Bone marrow (tissue), 2 donors: ENCODE measurements at regions not wholly inside any gene's neighbourhood (a gene's known extent, or its start where the extent isn't known, plus 50 kb on each side); places are given as distances from the start of the nearest gene placed in this dataset.

Source experiments
- DNase-seq, 2 donors: peaks; one replicate each; lab custom pipeline; 2025; lab: John Stamatoyannopoulos, UW

DNA sequence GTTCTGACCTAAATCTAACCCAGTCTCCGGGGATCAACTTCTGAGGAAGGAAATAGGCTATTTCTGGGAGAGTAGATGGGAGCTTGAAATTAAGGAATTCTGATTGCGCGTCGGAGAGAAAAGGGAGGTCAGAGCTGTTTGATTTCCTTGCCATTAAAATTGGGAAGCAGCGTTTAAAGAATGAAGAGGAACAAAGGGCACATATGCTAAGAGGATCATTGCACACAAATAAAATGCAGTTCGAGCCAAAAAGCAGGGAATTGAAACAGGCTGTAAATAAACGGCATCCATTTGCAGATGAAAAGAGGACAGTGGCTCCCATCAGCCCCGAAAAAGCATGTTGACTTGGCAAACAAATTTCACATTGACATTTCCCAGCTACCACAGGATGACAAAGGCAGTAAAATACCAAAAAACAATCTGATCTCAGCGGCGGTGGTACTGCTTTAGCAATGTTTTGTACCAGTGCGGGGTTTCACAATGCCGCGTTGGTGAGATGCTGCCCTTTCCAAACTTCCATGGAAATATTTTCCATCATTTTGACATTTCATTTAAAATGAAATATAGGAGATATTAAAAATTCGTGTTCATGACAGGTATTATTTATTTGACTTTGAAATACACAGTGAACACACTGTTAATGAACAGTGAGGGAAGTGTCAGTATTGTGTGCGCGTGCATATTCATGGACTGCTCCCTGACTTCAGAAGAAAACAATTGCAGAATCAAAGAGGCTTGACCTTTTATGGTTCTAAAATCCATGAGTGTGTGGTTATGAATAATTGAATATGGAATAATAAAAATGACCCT is 108.8 kb downstream of the SQOR start:
- no peak for DNase-seq

DNA sequence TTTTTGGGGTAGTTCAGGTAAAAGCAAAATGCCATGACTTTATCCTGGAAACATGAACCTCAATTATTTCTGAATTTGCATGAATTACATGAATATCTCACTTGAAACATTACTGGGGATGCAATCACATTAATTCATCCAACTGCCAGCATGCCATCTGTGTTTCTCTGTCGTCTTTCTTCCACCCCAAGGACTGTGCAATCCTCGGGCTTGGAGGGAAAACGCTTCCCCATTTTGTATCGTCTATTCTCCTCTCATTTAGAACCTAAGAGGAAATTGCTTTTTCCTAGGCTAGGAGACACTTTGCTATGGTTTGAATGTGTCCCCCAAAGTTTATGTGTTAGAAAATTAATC is 109.4 kb downstream of the SQOR start:
- no peak for DNase-seq

DNA sequence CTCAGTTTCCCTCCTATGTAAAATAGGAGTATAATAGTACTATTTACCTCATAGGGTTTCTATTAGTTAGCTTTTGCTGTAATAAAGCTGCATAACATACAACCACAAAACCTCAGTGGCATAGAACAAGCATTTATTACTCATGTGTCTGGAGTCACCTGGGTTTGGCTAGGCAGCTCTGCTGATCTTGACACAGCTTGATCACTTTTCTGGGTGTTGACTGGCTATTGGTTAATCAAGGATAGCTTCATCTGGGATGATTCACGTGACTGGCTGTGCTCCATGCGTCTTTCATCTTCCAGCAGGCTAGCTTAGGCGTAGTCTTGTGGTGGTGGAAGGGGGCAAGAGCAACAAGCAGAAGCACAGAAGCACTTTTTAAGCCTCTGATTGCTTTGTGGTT is 112.6 kb downstream of the SQOR start:
- no peak for DNase-seq

DNA sequence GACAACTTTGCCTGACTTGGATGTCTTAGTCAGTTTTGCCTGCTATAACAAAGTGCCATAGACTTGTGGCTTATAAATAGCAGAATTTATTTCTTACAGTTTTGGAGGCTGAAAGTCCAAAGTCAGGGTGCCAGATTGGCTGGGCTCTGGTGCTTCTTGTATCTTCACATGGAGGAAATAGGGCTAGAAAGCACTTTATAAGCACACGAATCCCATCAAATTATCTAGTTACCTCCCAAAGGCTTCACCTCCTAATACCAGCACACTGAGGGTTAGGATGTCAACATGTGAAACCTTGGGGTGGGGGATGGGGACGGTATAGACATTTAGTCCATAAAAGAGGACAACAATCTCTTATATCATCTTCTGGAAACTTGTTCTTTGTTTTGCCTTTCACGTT is 116.8 kb downstream of the SQOR start:
- DNase-seq, result no peak

DNA sequence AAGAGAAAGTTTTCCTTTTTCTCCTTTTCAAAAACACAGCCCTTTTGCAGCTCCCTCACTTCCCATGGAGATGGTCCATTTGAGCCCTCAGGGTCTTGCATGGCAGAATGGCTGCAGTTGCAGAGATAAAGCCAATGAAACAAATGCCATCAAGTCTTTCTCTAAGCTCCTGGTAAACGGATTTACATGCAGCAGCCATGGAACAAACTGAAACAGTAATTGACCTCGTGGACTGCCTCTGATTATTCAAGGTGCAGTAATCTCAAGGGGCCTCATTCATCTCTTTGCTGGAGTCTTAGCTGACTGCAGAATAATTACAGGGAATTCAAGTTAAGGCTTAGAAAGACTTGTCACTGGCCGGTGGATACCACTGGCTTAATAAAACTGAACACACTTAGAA is 125.1 kb downstream of the SQOR start:
- no peak for DNase-seq

DNA sequence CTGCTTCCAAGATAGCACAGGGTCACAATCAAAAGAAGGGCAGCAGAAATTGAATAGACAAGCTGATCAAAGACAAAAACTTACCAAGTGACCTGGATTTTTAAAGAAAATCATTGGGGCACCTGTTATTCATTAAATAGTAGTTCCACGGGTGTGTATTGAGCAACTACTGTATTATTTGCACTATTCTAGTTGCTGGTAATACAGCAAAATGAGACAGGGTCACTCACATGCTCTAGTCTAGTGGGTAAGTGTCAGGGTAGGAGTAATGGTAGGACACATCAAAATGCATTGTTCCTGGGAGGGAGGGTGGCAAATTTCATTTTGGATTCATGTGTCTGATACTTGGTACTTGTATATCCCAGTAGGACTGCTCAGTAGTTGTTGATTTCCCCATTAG is 127.9 kb downstream of the SQOR start:
- no peak for DNase-seq

DNA sequence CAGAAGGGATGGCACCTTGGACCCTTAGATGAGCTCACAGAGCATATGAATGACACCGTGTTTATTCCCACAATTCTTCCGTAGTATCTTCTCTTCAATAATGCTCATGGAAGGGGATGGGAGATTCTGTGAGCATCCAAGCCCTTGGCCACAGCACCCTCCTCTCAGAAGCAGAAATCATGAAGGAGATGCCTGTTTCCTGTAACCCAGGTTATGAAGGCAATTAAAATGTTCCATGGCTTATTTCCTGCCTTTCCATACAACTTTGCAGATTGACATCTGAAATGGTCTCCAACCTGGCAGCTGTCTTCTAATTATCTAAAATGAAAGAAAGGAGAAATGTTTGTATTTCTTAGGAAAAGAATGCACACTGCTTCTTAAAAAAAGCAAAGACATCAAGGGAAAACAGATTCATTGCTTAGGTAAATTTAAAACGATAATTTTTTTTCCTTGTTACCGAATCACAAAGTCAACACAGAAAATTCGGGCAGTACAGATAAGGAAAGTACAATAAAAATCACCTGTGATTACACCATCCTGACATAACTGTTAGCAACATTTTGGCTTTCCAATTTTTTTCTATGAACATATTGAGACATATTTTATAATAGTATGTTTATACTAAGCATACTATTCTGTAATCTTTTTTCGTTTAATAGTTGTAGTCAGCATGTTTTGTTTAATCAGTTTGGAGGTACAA is 128.5 kb downstream of the SQOR start:
- no peak for DNase-seq

DNA sequence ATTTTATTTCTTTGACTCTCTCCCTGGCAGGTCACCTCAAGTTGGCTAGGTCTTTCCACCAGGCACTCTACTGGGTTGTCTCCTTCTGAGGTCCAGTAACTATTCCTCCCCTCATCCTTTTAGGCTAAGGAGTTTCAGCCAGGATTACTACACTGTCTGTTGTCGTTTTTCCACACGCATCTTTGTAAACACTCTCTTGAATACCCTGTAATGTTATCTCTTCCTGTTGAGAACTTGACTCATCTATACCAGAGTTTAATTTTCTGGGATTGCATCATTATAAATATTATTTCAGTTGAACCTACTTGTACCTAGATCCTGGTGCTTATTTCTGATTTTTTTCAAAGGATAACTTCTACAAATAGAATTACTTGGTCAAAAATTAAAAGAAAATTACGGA is 138.3 kb downstream of the SQOR start:
- DNase-seq, result no peak

DNA sequence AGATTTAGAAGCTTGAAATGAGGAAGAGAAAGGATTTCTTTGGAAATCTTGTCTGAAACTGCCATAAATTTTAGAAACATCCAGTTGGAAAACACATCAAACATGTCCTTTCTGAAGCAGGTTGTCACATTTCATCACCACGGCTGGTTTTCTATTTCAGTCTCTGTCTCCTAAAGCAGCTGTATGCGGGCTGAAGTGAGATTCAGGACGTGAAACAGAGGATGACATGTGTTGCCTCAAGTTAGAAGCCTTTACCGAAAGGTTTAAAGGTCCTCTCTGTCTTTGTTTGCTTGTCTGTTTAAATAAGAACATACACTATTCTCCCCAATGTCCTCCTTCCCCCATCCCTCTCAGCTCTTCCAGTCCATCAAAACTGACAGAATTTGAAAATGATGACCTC is 141.9 kb downstream of the SQOR start:
- no peak for DNase-seq

DNA sequence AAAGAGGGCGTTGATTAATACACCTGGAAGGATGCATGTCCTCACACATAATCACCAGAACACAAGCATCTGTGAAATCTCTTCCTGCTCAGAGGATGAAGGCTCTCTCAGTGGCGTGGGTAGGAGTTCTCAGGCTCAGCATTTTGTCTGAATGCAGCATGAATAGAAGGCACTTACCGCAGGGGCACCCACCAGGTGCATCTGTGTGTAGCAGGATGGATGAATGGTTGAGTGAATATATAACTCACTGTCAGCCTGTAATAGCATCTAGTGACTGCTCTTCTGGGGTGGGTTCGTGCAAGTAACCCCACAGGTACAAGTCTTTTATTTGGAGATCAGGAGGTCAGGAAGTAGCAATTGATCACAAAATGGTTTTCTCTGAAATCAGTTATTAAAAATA is 143.0 kb downstream of the SQOR start:
- no peak for DNase-seq

DNA sequence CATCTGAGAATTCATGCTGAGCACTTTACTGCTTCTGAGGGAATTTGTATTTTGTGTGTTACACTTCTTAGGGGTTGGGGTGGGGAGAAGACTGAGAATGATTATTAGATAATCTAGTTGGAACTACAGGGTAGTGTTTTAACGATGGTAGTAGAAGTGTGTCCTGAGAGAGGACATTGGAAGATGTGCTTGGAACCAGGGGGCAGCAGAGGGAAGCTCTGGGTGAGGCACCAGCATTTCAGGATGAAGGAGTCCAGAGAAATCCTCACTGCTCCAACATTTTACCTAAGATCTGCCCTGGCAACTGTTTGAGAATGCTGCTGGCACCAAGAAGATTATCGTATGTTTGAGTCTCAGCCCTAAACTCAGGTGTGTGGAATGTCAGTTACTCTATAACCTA is 145.5 kb downstream of the SQOR start:
- DNase-seq, result no peak

DNA sequence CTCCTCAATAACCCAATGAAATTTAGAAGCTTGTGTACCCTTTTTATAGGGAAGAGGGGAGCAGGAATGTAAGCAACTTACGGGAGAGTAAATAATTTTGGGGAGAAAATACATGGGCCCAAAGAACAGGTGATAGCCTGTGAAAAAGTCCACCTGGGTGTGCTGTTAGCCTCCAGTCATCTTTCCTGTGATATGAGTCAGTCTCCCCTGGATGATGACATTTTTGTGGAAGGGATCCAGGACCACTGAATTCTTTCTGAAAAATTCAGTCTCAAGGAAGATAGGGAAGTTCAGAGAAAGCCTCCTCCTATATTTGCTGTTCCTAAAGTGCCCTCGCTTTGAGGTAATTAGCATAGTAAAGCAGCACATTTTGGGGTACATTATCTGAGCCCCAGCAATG is 149.8 kb downstream of the SQOR start:
- no peak for DNase-seq

DNA sequence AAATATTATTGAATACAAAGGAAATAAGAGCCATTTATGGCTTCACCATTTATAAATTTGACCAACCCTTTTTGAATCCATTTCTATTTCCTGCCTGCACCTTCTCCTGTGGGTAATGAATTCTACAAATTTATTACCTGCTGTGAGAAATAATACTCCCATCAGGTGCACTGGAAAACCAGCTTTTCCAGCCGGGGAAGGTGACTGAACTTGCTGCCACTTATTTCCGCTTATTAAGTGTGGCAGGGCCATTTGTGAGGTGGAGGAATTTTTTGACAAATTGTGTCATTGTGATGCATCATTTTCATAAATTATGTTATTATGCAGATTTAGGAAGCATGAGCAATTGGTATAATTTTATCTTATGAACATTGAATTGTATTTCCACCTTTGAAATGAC is 151.1 kb downstream of the SQOR start:
- DNase-seq, result no peak

DNA sequence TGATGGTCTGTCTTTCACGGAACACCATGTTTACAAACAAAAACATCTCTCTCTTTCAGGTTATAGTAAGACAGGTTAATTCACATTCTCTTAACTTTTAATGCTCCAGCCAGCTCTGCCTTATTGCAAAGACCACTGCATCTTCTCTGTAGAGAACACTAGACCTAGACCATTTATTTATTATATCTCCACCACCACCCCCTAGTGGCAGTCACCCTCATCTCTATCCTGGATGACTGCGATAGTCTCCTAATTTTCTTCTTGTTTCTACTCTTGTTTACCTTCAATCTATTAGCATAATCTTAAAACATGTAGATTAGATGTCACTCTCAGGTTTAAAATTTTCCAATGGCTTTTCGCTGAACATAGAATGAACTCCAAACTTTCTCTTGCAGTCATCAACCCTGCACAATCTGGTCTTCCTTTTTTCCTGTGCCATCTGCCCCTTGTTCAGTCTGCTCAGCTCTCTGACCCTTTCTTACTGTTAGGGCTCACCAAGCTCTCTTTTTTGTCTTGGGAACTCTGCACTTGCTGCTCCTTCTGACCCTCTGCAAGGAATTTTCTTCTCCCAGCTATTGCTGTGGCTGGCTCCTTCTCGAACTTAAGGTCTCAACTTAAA is 155.6 kb downstream of the SQOR start:
- no peak for DNase-seq

DNA sequence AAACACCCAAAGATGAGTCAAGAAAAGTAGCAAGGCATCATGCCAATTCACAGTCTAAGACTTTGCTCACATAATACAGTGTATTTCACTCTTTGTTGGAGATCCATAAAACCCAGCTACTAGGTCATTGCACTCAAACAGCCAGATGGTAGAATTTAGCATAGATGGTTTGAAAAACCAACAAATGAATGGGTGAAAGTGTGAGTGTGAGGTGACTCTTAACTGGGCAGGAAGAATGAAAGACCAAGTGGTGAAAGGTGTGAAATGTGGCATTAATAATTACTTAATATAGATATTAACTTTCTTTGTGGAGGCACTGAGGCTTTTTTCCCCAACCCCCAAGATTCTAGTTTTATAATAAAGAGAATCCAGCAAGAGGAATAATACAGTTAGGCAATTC is 159.5 kb downstream of the SQOR start:
- DNase-seq, result no peak

DNA sequence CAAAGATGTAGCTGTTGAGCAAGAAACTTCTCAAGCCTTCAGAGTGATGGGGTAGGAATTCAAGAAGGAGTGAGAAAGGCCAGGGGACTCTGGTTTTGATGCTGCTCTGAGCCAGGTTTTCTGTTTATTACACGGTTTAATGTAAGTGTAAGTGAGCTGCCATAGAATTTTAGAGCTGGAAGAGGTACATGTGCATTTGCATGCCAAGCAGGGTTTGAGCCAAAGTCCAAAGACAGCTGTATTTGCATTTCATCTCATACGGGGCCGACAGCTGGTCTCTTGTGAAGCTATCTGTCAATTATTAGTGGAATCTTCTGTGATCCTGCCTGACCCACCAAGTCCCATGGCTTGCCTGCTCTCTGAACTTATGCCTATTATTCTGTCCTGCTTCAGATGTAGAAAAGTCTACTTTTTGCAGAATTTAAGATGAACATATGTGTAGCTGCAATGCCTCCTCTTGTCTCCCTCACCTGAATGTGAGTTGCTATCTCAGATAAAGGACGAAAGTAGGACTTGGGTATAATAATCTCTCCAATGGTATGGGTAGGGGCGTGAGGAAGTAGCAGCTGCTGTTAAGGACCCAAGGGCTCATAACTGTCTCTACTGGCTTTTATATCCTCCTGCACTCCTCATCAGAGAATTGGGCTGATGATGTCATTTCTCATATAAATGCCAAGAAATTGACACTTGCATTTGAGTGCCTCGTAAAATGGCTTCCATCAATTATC is 160.0 kb downstream of the SQOR start:
- DNase-seq, result no peak

DNA sequence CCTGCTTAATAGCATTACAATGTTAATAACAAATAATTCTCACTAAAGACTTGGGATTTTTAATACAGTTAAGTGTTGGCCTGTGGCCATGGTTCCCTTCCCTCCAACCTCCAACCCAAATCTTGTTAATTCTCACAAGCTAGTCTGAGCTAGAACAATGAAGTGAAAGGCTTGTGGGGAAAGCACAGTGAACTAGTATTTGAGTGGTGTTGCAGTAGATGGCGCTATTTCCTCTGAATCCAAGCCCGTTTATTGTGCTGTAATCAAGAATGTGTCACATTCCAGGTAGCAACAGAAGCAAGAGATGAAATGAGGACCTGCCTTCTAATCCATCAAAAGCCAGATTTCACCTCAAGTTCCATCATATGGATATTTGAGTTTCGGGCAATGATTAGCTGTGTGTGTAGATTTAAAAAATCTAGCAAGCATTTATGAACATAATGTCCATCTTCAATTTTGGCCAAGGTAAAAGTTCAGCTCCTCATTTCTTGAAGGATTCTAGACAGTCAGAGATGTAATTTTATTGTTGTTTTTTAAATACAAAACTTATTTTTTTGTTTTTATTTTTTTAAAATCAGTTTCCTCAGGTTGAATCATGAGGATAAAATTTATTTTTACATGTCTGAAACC is 160.7 kb downstream of the SQOR start:
- no peak for DNase-seq

DNA sequence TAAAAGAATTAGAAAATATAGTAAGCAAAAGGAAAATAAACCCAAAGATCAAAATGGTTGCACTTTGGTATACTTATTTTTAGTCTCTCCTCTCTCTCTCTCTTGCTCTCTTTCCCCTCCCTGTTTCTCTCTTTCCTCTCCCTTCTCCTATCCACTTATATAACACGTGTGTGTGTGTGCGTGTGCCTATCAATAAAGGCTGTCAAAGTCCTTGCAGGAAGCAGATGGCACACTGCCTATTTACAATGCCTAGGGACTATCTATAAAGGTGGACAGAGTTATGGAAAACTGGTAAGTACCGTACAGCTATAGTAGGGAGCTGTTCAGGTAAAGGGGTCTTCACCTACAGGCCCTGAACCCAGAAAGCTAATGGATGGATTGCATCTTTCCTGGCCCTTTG is 161.6 kb downstream of the SQOR start:
- no peak for DNase-seq

DNA sequence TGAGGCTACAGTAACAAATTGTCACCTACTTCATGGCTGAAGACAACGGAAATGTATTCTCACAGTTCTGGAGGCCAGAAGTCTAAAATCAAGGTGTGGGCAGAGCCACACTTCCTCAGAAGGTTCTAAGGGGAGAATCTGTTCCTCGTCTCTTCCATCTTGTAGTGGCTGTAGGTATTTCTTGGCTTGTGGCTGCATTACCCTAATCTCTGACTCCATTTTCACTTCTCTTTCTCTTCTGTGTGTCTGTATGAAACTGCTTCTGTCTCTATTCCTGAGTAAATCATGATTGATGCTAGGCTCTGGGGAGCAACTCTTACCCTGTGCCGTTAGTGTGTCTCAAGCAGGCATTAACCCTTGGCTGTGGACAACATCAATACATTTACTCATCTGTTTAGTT is 164.7 kb downstream of the SQOR start:
- DNase-seq, result no peak

DNA sequence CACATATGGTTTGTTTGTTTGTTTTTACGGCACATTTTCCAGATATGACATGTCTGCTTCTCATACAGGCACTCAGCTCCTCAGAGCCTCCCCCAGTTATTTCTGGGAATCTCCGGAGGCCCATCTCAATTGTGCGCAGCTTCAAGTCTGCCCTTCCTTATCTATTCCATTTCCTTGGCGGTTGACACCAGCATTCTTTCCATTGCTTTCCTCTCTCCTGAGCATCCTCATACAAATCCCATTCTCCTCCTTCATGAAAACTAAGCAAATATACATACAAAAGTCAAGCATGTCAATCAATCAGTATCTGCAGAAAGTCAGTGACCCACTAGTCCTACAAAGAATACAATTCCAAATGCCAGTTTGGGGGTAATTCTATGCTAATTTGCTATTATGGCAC is 166.7 kb downstream of the SQOR start:
- no peak for DNase-seq

DNA sequence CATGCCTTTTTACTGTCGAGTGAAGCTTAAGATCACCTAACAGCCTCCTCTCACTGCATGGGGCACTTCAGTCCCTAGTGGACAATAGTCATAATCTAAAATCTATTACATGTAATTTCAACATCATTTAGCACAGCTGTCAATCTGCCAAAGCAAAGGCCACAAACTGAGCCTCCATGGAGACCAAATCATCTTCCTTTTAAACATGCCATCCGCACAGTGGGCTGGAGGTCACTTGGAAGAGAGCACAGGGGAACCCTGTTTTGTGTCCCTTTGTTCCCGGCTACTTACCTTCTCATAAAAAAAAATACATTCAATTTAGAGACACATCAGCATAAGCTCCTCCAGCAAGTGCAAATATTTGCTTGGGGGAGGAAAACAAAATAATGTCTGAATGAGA is 167.3 kb downstream of the SQOR start:
- no peak for DNase-seq

DNA sequence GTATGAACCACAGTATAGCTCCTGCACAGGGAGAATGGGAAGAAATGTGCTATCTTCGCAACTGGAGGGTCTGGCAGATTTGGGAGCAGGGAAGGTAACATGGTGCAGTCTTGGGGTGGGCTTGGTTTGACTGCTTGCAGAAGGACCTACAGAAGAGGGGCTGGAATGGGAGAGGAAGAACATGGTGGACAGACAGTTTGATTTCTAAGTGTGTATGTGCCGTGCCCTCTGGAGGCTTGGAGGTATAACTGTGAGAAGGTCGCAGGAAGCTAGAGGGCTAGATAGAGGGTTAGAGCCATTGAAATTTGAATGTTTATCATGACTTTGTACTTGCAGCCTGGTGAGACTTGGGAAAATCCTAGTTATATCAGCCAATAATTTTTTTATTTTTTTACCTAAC is 169.2 kb downstream of the SQOR start:
- no peak for DNase-seq
